Tibial nerve (tissue), 3 donors: ENCODE measurements at regions not wholly inside any gene's neighbourhood (a gene's known extent, or its start where the extent isn't known, plus 50 kb on each side); places are given as distances from the start of the nearest gene placed in this dataset.

ENCODE experiments used
- POLR2A ChIP-seq, 2 donors: fragments of 450-650 bp; IDR thresholded peaks; one replicate each; pipeline ENCODE4 v1.6.1; 2017; ENCODE audit warnings: antibody characterized with exemption in 2 of 2, mild to moderate bottlenecking in 2 of 2, moderate library complexity in 2 of 2
- TF ChIP-seq, protein P1 (sequence below), 5 experiments: fragments of 200-600 bp in 3 of 5; fragments of 450-650 bp in 2 of 5; sonication (generic) in 3 of 5; IDR thresholded peaks; one replicate each; pipeline ENCODE4 v1.5.1; 2016 to 2019; ENCODE audit warnings: antibody characterized with exemption in 5 of 5, mild to moderate bottlenecking in 3 of 5, moderate library complexity in 2 of 5

DNA sequence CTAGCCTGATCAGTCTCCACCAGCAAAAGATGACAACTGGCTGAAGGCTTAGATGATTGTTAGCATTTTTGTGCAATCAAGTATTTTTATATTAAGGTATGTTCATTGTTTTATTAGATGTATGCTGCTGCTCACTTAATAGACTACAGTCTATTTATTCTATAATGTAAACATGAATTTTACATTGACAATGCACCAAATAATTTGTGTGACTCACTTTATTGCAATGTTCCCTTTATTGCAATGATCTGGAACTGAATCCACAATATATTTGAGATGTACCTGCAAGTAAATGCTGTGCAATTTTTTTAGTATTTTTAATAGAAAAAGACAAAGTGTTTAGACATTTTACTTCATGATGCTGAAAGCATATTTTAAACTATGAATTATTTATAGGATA is 896.5 kb downstream of the AMY1C start:
- TF ChIP-seq, protein P1, sequence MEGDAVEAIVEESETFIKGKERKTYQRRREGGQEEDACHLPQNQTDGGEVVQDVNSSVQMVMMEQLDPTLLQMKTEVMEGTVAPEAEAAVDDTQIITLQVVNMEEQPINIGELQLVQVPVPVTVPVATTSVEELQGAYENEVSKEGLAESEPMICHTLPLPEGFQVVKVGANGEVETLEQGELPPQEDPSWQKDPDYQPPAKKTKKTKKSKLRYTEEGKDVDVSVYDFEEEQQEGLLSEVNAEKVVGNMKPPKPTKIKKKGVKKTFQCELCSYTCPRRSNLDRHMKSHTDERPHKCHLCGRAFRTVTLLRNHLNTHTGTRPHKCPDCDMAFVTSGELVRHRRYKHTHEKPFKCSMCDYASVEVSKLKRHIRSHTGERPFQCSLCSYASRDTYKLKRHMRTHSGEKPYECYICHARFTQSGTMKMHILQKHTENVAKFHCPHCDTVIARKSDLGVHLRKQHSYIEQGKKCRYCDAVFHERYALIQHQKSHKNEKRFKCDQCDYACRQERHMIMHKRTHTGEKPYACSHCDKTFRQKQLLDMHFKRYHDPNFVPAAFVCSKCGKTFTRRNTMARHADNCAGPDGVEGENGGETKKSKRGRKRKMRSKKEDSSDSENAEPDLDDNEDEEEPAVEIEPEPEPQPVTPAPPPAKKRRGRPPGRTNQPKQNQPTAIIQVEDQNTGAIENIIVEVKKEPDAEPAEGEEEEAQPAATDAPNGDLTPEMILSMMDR (IDR thresholded peaks at IDR 0.05) = no peak
- no peak for TF ChIP-seq POLR2A (IDR thresholded peaks at IDR 0.05)
